SK-N-SH treated with all-trans-retinoic acid at 6 μM for 48 hours (cell line): ENCODE measurements at regions not wholly inside any gene's neighbourhood (a gene's known extent, or its start where the extent isn't known, plus 50 kb on each side); places are given as distances from the start of the nearest gene placed in this dataset.

Experiments
- ATAC-seq: fragments of 200-7000 bp; cut with Tn5 transposase; 3 replicates; pipeline ENCODE4 v1.9.1; 2020; ENCODE audit warnings: mild to moderate bottlenecking, moderate library complexity
- ARNTL ChIP-seq: fragments of 450-650 bp; formaldehyde crosslinking; IDR thresholded peaks from 2 replicates; pipeline ENCODE4 v1.5.0; 2020; ENCODE audit warnings: low read depth, mild to moderate bottlenecking, moderate library complexity, borderline replicate concordance
- BACH2 ChIP-seq: fragments of 250-450 bp; sonication (Bioruptor Pico); IDR thresholded peaks from 2 replicates; pipeline ENCODE4 v1.9.0; 2021; ENCODE audit warnings: mild to moderate bottlenecking, borderline replicate concordance
- GLIS3 ChIP-seq: fragments of 250-450 bp; sonication (Bioruptor Pico); IDR thresholded peaks from 2 replicates; pipeline ENCODE4 v1.5.0; 2020; ENCODE audit warnings: mild to moderate bottlenecking, moderate library complexity
- ISL1 ChIP-seq: fragments of 250-450 bp; sonication (Bioruptor Pico); IDR thresholded peaks from 2 replicates; pipeline ENCODE4 v2.1.2; 2022; ENCODE audit warnings: mild to moderate bottlenecking, moderate library complexity
- OSR1 ChIP-seq: fragments of 250-450 bp; sonication (Bioruptor Pico); IDR thresholded peaks from 2 replicates; pipeline ENCODE4 v1.8.0; 2022; ENCODE audit warnings: moderate library complexity, mild to moderate bottlenecking, inconsistent platforms
- PPARA ChIP-seq: fragments of 250-450 bp; sonication (Bioruptor Pico); IDR thresholded peaks from 2 replicates; pipeline ENCODE4 v1.5.0; 2020; ENCODE audit warnings: mild to moderate bottlenecking, borderline replicate concordance
- RARB ChIP-seq: fragments of 250-450 bp; sonication (Bioruptor Pico); IDR thresholded peaks from 2 replicates; pipeline ENCODE4 v1.8.0; 2021; ENCODE audit warnings: mild to moderate bottlenecking, moderate library complexity
- SNAI2 ChIP-seq: fragments of 250-450 bp; sonication (Bioruptor Pico); IDR thresholded peaks from 2 replicates; pipeline ENCODE4 v1.5.0; 2020; ENCODE audit warnings: mild to moderate bottlenecking, moderate library complexity
- TCF4 ChIP-seq: fragments of 250-450 bp; sonication (Bioruptor Pico); IDR thresholded peaks from 2 replicates; pipeline ENCODE4 v1.8.0; 2021; ENCODE audit warnings: mild to moderate bottlenecking, moderate library complexity, borderline replicate concordance
- TOX ChIP-seq: fragments of 250-450 bp; sonication (Bioruptor Pico); IDR thresholded peaks from 2 replicates; pipeline ENCODE4 v1.8.0; 2021; ENCODE audit warnings: mild to moderate bottlenecking, moderate library complexity, borderline replicate concordance
- ZFP3 ChIP-seq: fragments of 250-450 bp; sonication (Bioruptor Pico); IDR thresholded peaks from 2 replicates; pipeline ENCODE4 v1.5.0; 2020; ENCODE audit warnings: mild to moderate bottlenecking, moderate library complexity
- ZFP30 ChIP-seq: fragments of 450-650 bp; formaldehyde crosslinking; IDR thresholded peaks from 2 replicates; pipeline ENCODE4 v1.5.0; 2022; ENCODE audit warnings: mild to moderate bottlenecking, moderate library complexity
- ZNF565 ChIP-seq: fragments of 450-650 bp; formaldehyde crosslinking; conservative IDR thresholded peaks from 2 replicates; pipeline ENCODE4 v1.5.0; 2020; ENCODE audit warnings: low read depth, mild to moderate bottlenecking, moderate library complexity
- ZNF70 ChIP-seq: fragments of 450-650 bp; formaldehyde crosslinking; IDR thresholded peaks from 2 replicates; pipeline ENCODE4 v1.5.0; 2020; ENCODE audit warnings: mild to moderate bottlenecking, moderate library complexity
- ZNF8 ChIP-seq: fragments of 450-650 bp; formaldehyde crosslinking; IDR thresholded peaks from 2 replicates; pipeline ENCODE4 v1.5.0; 2020; ENCODE audit warnings: mild to moderate bottlenecking, moderate library complexity
- TF ChIP-seq, protein P1 (sequence below): fragments of 250-450 bp; sonication (Bioruptor Pico); IDR thresholded peaks from 2 replicates; pipeline ENCODE4 v1.5.1; 2021; ENCODE audit warnings: mild to moderate bottlenecking, moderate library complexity
- TF ChIP-seq, protein P2 (sequence below): fragments of 250-450 bp; sonication (Bioruptor Pico); IDR thresholded peaks from 2 replicates; pipeline ENCODE4 v1.5.0; 2020; ENCODE audit warnings: mild to moderate bottlenecking, moderate library complexity
- TF ChIP-seq, protein P3 (sequence below): fragments of 250-450 bp; sonication (Bioruptor Pico); IDR thresholded peaks from 2 replicates; pipeline ENCODE4 v1.5.1; 2020; ENCODE audit warnings: low read depth, mild to moderate bottlenecking, moderate library complexity

DNA sequence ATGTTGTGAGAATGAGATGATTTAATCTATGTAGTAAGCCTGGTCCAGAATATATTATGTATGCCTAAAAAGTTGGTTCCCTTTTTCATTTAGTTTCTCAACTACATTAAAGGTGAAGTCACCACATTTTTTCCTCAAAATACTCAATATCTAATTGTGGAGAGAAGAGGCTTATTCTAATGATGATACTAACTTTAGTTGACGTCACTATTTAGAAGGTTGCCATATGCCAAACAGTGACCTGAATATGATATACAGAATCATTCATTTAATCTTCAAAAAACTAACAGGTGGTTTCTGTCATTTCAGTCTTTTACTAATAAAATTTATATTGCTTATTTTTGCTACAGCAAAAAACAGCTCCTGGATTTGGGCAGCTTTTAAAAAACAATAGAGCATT, 480.7 kb upstream of the NWD2 start (continued):
- TF ChIP-seq, protein P1, sequence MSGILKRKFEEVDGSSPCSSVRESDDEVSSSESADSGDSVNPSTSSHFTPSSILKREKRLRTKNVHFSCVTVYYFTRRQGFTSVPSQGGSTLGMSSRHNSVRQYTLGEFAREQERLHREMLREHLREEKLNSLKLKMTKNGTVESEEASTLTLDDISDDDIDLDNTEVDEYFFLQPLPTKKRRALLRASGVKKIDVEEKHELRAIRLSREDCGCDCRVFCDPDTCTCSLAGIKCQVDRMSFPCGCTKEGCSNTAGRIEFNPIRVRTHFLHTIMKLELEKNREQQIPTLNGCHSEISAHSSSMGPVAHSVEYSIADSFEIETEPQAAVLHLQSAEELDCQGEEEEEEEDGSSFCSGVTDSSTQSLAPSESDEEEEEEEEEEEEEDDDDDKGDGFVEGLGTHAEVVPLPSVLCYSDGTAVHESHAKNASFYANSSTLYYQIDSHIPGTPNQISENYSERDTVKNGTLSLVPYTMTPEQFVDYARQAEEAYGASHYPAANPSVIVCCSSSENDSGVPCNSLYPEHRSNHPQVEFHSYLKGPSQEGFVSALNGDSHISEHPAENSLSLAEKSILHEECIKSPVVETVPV, result no peak
- TF ChIP-seq PPARA (CRISPR knock-in tag), result no peak

DNA sequence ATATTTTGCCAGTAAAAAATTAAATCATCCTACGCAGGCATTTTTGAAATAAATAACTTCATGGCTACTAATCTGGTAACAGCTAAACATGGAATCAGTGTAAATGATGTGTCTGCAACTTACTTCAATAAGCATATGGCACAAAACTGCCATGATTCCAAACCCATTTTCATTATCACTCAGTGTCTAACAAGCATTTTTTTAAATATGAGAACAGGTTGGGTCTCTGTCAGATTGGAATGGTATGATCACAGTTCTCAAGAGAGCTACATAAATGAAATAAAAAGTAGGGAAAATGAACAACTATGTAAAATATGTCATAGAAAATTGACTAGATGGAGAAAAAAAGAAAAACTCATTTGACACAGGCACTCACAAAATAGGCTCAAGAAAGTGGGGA, 476.9 kb upstream of the NWD2 start:
- ATAC-seq, result no peak
- TF ChIP-seq ZNF70 (CRISPR knock-in tag), result no peak
- no peak for TF ChIP-seq OSR1
- TF ChIP-seq PPARA (CRISPR knock-in tag), result no peak
- no peak for TF ChIP-seq GLIS3 (CRISPR knock-in tag)
- no peak for TF ChIP-seq BACH2 (CRISPR knock-in tag)
- TF ChIP-seq TOX (CRISPR knock-in tag), result no peak
- no peak for TF ChIP-seq SNAI2
- TF ChIP-seq ISL1 (CRISPR knock-in tag), result no peak
- TF ChIP-seq ZNF565, result no peak
- TF ChIP-seq, all 23 proteins: peak for 0

DNA sequence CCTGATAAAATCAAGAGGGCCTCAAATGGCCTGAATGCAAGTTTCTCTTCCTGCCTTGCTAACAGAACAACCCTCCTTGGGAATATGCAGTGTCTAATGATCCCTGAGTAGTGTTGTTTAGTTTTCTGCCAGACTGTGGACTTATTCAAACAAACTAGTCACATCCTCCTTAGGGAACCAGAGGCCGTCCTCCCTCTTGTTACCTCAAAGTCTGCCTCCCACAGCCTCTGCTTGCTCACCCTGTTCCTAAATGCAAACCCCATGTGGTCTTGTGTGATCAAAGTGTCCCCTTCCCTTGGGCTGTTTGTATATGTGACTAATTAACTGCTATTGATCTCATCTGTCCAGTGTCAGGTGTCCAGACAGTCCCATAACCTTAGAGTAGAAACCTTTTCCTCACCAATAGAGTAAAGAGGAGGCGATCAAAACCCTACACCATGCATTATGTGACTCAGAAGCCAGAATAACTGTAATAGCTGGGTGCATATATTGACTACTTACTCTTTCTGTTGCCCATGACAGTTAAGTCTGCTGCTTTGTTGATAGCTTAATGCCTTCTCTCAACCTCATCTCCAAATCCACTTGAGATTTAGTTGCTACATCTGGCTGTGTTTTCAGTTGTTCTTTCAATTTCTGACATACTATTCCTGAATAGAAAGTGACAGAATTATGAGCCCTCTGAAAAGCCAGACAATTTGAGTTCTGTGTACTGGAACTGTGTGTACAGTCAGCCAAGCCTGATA, 473.0 kb upstream of the NWD2 start:
- no peak for TF ChIP-seq ZFP30 (CRISPR knock-in tag)
- TF ChIP-seq ZNF565, result no peak
- no peak for TF ChIP-seq PPARA (CRISPR knock-in tag)
- TF ChIP-seq, protein P2, sequence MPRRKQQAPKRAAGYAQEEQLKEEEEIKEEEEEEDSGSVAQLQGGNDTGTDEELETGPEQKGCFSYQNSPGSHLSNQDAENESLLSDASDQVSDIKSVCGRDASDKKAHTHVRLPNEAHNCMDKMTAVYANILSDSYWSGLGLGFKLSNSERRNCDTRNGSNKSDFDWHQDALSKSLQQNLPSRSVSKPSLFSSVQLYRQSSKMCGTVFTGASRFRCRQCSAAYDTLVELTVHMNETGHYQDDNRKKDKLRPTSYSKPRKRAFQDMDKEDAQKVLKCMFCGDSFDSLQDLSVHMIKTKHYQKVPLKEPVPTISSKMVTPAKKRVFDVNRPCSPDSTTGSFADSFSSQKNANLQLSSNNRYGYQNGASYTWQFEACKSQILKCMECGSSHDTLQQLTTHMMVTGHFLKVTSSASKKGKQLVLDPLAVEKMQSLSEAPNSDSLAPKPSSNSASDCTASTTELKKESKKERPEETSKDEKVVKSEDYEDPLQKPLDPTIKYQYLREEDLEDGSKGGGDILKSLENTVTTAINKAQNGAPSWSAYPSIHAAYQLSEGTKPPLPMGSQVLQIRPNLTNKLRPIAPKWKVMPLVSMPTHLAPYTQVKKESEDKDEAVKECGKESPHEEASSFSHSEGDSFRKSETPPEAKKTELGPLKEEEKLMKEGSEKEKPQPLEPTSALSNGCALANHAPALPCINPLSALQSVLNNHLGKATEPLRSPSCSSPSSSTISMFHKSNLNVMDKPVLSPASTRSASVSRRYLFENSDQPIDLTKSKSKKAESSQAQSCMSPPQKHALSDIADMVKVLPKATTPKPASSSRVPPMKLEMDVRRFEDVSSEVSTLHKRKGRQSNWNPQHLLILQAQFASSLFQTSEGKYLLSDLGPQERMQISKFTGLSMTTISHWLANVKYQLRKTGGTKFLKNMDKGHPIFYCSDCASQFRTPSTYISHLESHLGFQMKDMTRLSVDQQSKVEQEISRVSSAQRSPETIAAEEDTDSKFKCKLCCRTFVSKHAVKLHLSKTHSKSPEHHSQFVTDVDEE (CRISPR knock-in tag), result no peak
- no peak for TF ChIP-seq RARB (CRISPR knock-in tag)
- no peak for ATAC-seq

DNA sequence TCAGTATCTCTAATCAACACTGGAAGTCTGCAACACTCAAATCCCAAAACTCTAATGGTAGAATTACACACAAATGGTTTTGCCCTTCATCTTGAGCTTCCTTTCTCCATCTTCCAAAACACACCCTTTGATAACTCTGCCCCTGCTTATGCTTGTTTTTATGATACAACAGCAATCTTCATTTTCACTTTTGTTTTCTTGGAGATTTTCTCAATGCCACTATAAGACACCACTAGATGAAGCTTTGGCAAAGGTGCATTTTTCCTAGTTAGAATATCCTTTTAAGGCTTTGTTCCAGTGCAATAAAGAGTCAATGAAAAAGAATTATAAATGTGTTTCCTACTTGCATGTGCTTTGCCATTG, 472.4 kb upstream of the NWD2 start:
- ATAC-seq, result no peak
- TF ChIP-seq TCF4 (CRISPR knock-in tag) (no peak), PPARA (CRISPR knock-in tag) (no peak), ZFP3 (CRISPR knock-in tag) (no peak), ZNF8 (CRISPR knock-in tag) (no peak), ZFP30 (CRISPR knock-in tag) (no peak), OSR1 (no peak), ARNTL (no peak)
- TF ChIP-seq, protein P2 (CRISPR knock-in tag), result no peak
- TF ChIP-seq, protein P3, sequence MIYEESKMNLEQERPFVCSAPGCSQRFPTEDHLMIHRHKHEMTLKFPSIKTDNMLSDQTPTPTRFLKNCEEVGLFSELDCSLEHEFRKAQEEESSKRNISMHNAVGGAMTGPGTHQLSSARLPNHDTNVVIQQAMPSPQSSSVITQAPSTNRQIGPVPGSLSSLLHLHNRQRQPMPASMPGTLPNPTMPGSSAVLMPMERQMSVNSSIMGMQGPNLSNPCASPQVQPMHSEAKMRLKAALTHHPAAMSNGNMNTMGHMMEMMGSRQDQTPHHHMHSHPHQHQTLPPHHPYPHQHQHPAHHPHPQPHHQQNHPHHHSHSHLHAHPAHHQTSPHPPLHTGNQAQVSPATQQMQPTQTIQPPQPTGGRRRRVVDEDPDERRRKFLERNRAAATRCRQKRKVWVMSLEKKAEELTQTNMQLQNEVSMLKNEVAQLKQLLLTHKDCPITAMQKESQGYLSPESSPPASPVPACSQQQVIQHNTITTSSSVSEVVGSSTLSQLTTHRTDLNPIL (CRISPR knock-in tag), result no peak

DNA sequence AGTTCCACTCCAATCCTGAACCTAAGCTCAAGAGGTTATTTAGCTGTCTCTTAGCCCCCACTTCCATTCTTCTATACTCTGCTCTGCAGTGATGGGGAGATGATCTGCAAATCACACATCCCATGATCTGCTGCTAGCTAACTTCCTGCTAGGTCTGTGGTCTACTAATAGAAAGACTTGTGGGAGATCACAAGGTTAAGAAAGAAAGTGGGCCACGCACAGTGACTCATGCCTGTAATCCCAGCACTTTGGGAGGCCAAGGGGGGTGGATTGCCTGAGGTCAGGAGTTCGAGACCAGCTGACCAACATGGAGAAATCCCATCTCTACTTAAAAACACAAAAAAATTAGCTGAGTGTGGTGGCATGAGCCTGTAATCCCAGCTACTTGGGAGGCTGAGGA, 471.1 kb upstream of the NWD2 start:
- TF ChIP-seq ARNTL (no peak), PPARA (CRISPR knock-in tag) (no peak), TCF4 (CRISPR knock-in tag) (no peak), RARB (CRISPR knock-in tag) (no peak)
- TF ChIP-seq, all 23 proteins: peak for 0
- ATAC-seq, result no peak
